Stimulated activated CD4-positive, alpha-beta T cell treated with anti-CD3 and anti-CD28 coated beads, Interleukin-2, amount 100 ng/mL, for 48 hours (primary cell): ENCODE measurements at regions not wholly inside any gene's neighbourhood (a gene's known extent, or its start where the extent isn't known, plus 50 kb on each side); places are given as distances from the start of the nearest gene placed in this dataset.
"Not testable (repeated sequence)": the region's sequence is repeated elsewhere in the genome, so short reads cannot be mapped to it uniquely, and the experiment has no call there.

ENCODE experiments used
- DNase-seq, 2 donors: peaks; one replicate each; pipeline ENCODE4 v3.0.0-alpha.2; 2020

- DNase-seq, result no peak
These were observed 328.2 kb upstream of the MEX3C start for GRCh38 chr18:51525453-51526225.

- DNase-seq, result no peak
These were observed 330.3 kb upstream of the MEX3C start for GRCh38 chr18:51527826-51528225.

GRCh38 chr18:51531501-51531900 lies 334.0 kb upstream of the MEX3C start:
- no peak for DNase-seq

- no peak for DNase-seq
These were observed 340.0 kb upstream of the MEX3C start for GRCh38 chr18:51537487-51537886.

- DNase-seq, result no peak
These were observed 343.1 kb upstream of the MEX3C start for GRCh38 chr18:51540562-51540961.

GRCh38 chr18:51541230-51541629 lies 343.7 kb upstream of the MEX3C start:
- no peak for DNase-seq

GRCh38 chr18:51543658-51544155 lies 346.2 kb upstream of the MEX3C start:
- no peak for DNase-seq

GRCh38 chr18:51545446-51545845 lies 348.0 kb upstream of the MEX3C start:
- DNase-seq, result no peak

GRCh38 chr18:51559198-51559901 lies 361.9 kb upstream of the MEX3C start:
- DNase-seq, result no peak

GRCh38 chr18:51559902-51560287 lies 362.4 kb upstream of the MEX3C start:
- DNase-seq, result no peak

GRCh38 chr18:51561821-51562220 lies 364.3 kb upstream of the MEX3C start:
- DNase-seq, result no peak

- DNase-seq, result no peak
These were observed 365.4 kb upstream of the MEX3C start for GRCh38 chr18:51562866-51563265.

- no peak for DNase-seq
These were observed 365.9 kb upstream of the MEX3C start for GRCh38 chr18:51563396-51563795.

GRCh38 chr18:51568151-51568550 lies 370.7 kb upstream of the MEX3C start:
- DNase-seq, result no peak

- no peak for DNase-seq
These were observed 371.7 kb upstream of the MEX3C start for GRCh38 chr18:51569153-51569552.

GRCh38 chr18:51569561-51569960 lies 372.1 kb upstream of the MEX3C start:
- no peak for DNase-seq

GRCh38 chr18:51570071-51570470 lies 372.6 kb upstream of the MEX3C start:
- not testable (repeated sequence) for DNase-seq

- not testable (repeated sequence) for DNase-seq
These were observed 376.4 kb upstream of the MEX3C start for GRCh38 chr18:51573886-51574285.

- no peak for DNase-seq
These were observed 377.7 kb upstream of the MEX3C start for GRCh38 chr18:51575171-51575570.

GRCh38 chr18:51578406-51578980 lies 381.0 kb upstream of the MEX3C start:
- DNase-seq, result no peak

GRCh38 chr18:51580580-51580979 lies 383.1 kb upstream of the MEX3C start:
- no peak for DNase-seq

- no peak for DNase-seq
These were observed 385.1 kb upstream of the MEX3C start for GRCh38 chr18:51582551-51582950.

- DNase-seq, result no peak
These were observed 391.1 kb upstream of the MEX3C start for GRCh38 chr18:51588616-51589015.

GRCh38 chr18:51593931-51594330 lies 396.4 kb upstream of the MEX3C start:
- DNase-seq, result no peak
